Type B pancreatic cell (in vitro differentiated cells): ENCODE measurements at regions not wholly inside any gene's neighbourhood (a gene's known extent, or its start where the extent isn't known, plus 50 kb on each side); places are given as distances from the start of the nearest gene placed in this dataset.

Source experiments
- DNase-seq: peaks from one replicate; pipeline ENCODE4 v3.0.0; 2021; ENCODE audit warnings: mixed read lengths; ENCODE audit not compliant: unreplicated experiment; ENCODE audit errors: extremely low spot score
- H3K27ac Mint-ChIP-seq: 2 replicates; pipeline ENCODE4 v1.8.0; 2021; ENCODE audit warnings: mild to moderate bottlenecking, mixed read lengths
- H3K27me3 Mint-ChIP-seq: 2 replicates; pipeline ENCODE4 v1.8.0; 2021; ENCODE audit warnings: mixed read lengths
- H3K36me3 Mint-ChIP-seq: 2 replicates; pipeline ENCODE4 v1.8.0; 2021; ENCODE audit warnings: mixed read lengths
- H3K4me1 Mint-ChIP-seq: one replicate; pipeline ENCODE4 v1.8.0; 2021; ENCODE audit warnings: mixed read lengths; ENCODE audit not compliant: unreplicated experiment
- H3K4me3 Mint-ChIP-seq: 2 replicates; pipeline ENCODE4 v1.8.0; 2021; ENCODE audit warnings: mild to moderate bottlenecking, mixed read lengths
- H3K9me3 Mint-ChIP-seq: 2 replicates; pipeline ENCODE4 v1.8.0; 2021; ENCODE audit warnings: mixed read lengths
- CTCF ChIP-seq: fragments of 200-600 bp; sonication (generic); conservative IDR thresholded peaks from 2 replicates; pipeline ENCODE4 v1.5.0; 2021; ENCODE audit warnings: antibody characterized with exemption, mild to moderate bottlenecking

GRCh38 chr10:4357911-4358310 lies 468.1 kb upstream of the AKR1E2 start:
- peaks cover 3% of the 10 kb centered on the region for H3K27me3 Mint-ChIP-seq
- no peak for TF ChIP-seq CTCF
- H3K4me3 Mint-ChIP-seq = no peak overlapping the region
- H3K9me3 Mint-ChIP-seq = peaks cover 4% of the 10 kb centered on the region
- peaks cover 18% of the 10 kb centered on the region for H3K4me1 Mint-ChIP-seq
- no peaks in the 10 kb centered on the region for H3K36me3 Mint-ChIP-seq
- no peak overlapping the region for H3K27ac Mint-ChIP-seq
- no peak for DNase-seq

GRCh38 chr10:4355350-4355749 lies 470.7 kb upstream of the AKR1E2 start:
- Mint-ChIP-seq H3K36me3 (no peaks in the 10 kb centered on the region), H3K27ac (no peak overlapping the region), H3K4me1 (peaks cover 26% of the 10 kb centered on the region), H3K4me3 (no peak overlapping the region), H3K9me3 (peaks cover 4% of the 10 kb centered on the region), H3K27me3 (peaks cover 3% of the 10 kb centered on the region)
- no peak for TF ChIP-seq CTCF
- DNase-seq = no peak

- H3K4me1 Mint-ChIP-seq = peaks cover 26% of the 10 kb centered on the region
- TF ChIP-seq CTCF = no peak
- peaks cover 3% of the 10 kb centered on the region for H3K27me3 Mint-ChIP-seq
- DNase-seq = no peak
- H3K36me3 Mint-ChIP-seq = no peaks in the 10 kb centered on the region
- peaks cover 4% of the 10 kb centered on the region for H3K9me3 Mint-ChIP-seq
- H3K27ac Mint-ChIP-seq = no peak overlapping the region
- H3K4me3 Mint-ChIP-seq = no peak overlapping the region
Observed at GRCh38 chr10:4354382-4354812, 471.6 kb upstream of the AKR1E2 start.

- Mint-ChIP-seq H3K27ac (peak overlapping the region; percentile 2), H3K4me3 (no peak overlapping the region), H3K9me3 (peaks cover 4% of the 10 kb centered on the region), H3K27me3 (peaks cover 3% of the 10 kb centered on the region), H3K4me1 (peaks cover 25% of the 10 kb centered on the region), H3K36me3 (no peaks in the 10 kb centered on the region)
- no peak for TF ChIP-seq CTCF
- no peak for DNase-seq
Observed at GRCh38 chr10:4353964-4354363, 472.0 kb upstream of the AKR1E2 start.

GRCh38 chr10:4353059-4353655 lies 472.9 kb upstream of the AKR1E2 start:
- H3K27ac Mint-ChIP-seq = peak overlapping the region; percentile 19
- peaks cover 21% of the 10 kb centered on the region for H3K4me1 Mint-ChIP-seq
- TF ChIP-seq CTCF = no peak
- peaks cover 4% of the 10 kb centered on the region for H3K9me3 Mint-ChIP-seq
- no peaks in the 10 kb centered on the region for H3K36me3 Mint-ChIP-seq
- peaks cover 3% of the 10 kb centered on the region for H3K27me3 Mint-ChIP-seq
- no peak for DNase-seq
- H3K4me3 Mint-ChIP-seq = no peak overlapping the region
